Stimulated activated CD8-positive, alpha-beta memory T cell treated with anti-CD3 and anti-CD28 coated beads, Interleukin-4, amount 100 ng/mL, for 4 hours (primary cell): ENCODE measurements at regions not wholly inside any gene's neighbourhood (a gene's known extent, or its start where the extent isn't known, plus 50 kb on each side); places are given as distances from the start of the nearest gene placed in this dataset.
"Not testable (repeated sequence)": the region's sequence is repeated elsewhere in the genome, so short reads cannot be mapped to it uniquely, and the experiment has no call there.

Source experiments
- DNase-seq, 2 donors: peaks; one replicate each; pipeline ENCODE4 v3.0.0-alpha.2; 2020; ENCODE audit warnings: low read depth in 2 of 2, low spot score in 1 of 2

DNA sequence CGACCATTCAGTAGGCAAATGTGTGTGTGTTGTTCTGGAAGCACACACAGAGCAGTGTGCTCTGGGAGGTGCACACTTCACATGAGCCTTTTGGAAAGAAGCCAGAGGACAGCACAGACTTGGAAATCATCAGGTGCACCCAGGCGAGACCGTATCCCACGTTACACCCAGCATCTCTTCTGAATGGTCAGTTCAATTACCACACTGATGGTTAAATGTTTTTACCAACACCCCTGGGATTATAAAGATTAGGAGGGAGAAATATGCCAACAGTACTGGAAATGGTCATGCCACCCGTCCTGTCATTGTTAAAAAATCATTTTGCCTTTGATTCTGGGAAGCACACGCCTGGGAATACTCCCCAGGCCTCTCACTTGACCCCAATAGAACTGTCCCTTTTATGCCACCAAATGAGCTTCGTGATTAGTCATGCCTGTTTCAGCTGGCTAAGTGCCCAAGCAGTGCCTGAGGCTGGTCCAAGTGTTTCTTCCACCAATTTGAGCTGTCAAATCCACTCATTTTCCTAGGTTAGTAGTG lies 183.7 kb downstream of the NRP2 start:
- DNase-seq = no peak

DNA sequence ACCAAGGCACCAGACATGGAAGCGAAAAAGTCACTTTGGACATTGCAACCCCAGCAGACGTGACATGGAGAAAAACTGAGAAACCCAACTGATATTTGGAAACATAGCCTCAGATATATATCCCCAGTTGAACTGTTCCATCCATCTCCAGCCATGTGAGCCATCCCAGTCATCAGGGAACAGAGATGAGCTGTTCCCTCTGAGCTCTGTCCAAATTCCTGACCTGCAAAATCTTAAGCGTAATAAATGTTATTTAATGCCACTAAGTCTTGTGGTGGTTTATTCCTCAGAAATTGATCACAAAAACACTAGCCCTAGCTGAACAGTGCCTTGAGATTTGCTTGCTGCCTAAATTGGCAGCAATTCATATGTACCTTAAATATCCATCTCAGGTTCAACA lies 182.8 kb downstream of the NRP2 start:
- no peak for DNase-seq

DNA sequence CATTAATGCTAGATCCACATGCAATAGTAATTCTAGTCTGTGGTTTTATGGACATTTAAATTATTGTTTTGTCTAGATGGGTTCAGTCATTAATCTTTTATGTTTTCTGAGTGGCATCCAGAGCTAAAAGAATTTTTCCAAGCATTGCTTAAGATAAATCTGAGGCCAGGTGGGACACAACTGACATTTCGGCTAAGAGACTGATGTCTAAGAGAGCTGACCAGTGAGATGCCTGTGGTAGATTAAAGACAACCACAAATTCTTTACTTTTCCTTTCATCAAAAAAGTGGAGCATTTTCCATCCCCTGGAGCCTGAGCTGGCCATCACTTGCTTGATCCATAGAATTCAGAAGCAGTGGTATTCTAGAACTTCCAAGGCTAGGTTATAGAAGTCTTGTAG lies 182.2 kb downstream of the NRP2 start:
- no peak for DNase-seq

DNA sequence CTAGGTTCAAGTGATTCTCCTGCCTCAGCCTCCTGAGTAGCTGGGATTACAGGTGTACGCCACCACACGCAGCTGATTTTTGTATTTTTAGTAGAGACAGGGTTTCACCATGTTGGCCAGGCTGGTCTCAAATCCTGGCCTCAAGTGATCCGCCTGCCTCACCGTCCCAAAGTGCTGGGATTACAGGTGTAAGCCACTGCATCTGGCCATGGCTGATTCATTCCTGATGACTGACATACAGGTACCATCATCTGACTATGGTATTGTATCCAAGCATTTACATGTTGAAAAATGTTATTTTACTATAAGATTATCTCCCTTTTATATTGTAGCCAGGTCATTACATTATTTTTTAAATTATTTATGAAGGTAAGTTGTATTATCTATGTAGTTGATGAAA lies 180.5 kb downstream of the NRP2 start:
- not testable (repeated sequence) for DNase-seq

DNA sequence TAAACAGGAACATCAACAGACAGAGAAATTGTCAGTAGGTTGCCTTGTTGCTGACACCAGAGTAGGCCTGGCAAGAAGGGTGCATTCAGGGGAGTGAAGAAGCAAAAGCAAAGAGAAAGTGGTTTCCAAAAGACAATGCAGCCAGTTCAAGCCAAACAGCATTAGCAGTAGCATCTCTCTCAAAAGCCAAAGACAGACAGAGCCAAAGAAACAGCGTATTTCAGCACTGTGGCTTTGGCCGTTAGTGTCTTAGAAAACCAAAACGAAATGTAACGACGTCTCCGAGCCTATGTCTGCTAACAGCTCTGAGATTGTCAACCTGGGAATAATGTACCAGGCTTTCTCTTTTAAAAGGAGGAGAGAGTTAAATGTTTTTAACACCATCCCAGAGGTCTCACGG lies 178.6 kb downstream of the NRP2 start:
- no peak for DNase-seq

DNA sequence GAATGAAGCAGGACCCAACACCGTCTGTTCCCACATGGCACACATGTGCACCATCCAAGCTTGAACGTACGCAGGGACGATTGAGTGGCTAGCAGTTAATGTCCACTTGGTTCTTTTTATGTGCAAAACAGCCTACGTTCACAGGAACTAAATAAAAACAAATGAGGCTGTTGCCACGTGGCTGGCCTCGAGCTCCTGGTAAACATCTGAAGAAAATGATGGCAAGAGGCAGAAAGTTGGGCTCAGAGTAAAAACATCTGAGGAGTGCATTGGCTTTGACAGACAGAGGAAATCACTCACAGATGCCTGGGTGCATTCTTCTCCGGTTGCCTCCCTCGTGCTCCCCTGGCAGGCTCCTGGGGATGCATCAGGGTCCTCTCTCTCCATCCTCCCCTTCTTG lies 177.9 kb downstream of the NRP2 start:
- no peak for DNase-seq

DNA sequence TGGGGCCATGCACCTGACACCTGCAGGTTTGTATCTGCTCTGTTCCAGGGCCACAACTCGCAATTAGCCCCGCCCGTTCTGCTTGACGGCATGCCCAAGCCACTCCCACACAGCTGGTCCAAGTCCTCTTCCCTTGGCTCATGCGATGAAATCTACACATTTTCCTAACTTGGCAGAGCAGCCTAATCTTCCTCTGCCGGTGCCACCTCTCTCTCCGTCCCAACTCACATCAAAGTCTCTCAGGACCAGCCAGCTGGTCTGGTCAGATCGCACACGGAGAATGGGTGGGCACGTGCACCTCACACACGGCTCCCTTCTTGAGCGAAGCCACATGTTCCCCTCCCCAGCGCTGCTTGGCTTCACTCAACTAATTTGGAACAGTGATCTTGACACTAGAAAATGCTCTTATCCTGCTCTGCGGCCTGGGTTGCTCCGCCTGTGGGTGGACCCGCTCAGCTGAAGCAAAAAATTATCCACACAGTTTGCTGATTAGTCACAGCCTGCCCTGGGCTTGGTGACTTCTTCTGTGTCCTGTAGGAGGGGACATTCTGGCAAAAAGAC lies 176.7 kb downstream of the NRP2 start:
- DNase-seq = no peak

DNA sequence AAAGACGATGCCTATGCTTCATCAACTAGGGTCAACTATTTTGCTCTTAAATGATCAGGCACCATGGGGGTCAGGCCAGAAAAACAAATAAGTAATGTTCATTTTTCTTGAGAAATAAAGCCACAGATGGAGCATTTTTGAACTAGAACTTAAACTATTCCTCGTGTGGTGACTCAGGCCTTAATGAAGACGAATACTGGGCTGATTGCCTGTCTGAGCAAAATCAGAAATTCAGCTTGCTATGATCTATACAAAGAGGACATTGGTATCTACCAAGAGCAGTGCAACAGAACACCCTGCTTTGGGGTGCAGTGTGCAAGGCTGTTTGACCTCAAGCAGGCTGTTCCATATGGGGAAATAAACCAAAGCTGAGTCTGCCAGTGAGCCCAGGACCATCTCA lies 176.0 kb downstream of the NRP2 start:
- DNase-seq = no peak

DNA sequence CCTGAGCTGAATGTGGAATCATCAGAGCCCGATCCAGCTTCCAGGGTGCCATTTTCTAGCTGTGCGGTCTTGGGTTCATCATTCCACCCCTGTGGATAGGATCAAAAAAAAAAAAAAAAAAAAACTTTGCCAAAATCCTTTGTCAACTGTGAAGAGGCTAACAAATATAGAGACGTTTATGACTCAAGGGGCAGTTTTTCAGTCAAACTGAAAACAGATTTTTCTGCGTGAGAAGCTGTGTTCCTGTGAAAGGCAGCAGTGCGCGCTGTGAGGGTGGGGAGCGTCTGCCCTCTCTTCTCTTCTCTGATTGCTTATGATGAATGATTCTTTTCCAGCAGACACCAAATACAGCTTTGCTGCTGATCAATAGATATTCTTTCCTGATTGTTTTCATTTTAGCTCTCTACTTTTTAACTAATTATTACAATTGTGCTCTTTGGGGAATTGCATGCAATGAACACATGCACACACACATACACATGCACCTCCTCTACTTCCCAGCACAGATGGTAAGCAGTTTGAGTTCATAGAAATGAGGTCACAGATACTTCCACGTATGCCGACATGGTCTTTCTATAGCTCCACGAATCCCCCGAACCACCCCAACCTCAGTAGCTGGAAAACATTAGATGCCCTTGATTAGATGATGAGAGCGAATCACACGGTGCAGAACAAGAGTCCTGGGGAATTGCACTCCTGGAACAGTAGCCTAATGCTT lies 175.4 kb downstream of the NRP2 start:
- DNase-seq = no peak

DNA sequence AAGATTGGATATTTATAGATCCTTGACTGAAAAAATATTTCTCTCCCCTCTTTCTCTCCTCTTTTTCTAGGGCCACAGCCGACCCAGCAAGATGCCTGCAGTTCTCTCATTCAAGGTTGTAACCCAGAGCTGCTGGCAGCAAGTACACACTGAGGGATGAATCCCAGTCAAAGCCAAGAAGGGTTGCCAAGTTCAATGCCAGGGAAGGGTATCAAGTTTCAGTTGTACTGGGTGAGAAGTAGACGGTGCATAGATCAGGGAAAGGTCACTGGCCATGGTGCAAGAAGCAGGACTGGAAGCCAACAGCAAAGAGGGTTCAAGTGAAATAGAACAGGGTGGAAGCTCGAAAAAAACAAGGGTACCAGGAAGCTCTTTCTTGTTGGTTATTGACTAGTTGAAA lies 170.2 kb downstream of the NRP2 start:
- DNase-seq = no peak

DNA sequence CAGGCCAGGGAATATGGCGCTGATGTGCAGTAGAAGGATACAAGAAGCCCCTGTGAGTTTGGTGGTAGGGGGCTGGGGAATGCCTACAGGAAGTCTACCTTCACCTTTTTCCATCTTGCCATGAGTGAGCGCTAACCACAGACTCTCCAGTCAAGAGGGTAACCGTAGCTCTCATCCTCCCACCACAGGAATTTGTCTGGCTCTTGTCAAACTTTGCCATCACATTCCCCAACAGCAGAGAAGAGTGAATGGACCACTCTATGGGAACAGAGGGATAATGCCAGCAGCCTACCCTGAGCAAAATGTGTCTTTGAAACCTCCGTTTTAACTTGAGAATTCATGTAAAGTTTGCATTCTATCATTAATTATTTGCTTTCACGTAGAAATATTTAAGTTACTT lies 168.3 kb downstream of the NRP2 start:
- DNase-seq = no peak

DNA sequence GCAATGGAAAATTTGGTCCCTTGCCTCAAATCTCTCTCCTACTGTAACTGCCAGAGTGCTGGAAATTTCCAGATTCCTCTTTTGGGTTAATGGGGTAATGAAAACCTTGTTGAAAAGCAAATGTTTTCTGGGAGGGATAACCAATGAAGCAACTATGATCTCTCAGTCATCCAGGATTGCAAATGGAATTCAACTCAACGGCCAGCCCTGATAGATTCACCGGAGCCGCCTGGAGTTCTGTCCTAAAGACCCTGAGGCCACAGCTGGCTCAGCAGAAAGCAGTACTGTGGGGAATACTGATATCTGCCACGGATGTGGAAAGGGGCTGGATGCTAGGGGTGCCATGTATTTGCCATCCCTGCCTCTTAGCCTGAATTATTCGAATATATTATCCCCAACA lies 167.8 kb downstream of the NRP2 start:
- DNase-seq = no peak

DNA sequence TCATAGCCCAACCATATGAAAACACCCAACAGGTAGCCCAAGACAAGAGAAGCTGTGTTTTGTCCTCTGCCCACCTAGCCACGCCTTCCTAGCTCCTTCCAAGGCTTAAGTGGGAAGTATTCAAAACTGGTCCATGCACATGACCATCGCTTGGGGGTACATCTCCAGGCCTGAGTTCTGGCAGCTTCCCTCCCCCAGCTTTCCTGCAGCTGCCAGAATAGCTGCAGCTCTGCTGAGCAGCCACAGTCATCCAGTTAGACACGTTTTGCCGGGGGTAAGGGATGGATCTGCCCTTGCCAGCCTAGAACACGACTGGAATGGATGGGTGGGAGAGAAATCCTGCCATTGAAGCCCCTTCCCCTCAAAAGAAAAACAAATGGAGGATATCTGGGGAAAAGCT lies 166.8 kb downstream of the NRP2 start:
- no peak for DNase-seq

DNA sequence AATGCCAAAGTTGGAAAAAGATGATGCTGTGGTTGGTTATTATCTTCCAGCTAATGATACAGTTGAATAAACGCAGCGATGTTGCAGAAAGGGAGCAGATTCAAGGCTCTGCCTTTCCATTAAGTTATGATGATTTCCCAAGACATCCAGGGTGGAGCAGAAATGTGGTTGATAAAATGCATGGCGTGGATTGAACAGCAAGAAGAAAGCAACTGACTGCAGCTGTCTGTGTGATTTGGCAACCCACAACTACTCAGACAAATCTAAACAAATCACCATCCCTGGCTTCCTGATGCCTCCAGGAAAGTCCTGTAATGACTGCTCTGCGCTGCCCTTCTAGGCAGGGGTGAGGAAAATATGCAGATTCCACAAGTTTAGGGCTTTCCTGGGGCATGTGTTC lies 166.3 kb downstream of the NRP2 start:
- DNase-seq = no peak
